Fibroblast of lung (primary cell): ENCODE measurements at regions not wholly inside any gene's neighbourhood (a gene's known extent, or its start where the extent isn't known, plus 50 kb on each side); places are given as distances from the start of the nearest gene placed in this dataset.

Source experiments
- DNase-seq, 2 donors: peaks; one replicate each; pipeline versions ENCODE4 v3.0.0 to v3.0.0-alpha.2; 2010; ENCODE audit warnings: low read depth in 2 of 2
- H2AFZ ChIP-seq: 2 replicates; pipeline ENCODE4 v1.5.1; 2012; ENCODE audit warnings: low read length, control low read depth, inconsistent platforms
- H3K27ac ChIP-seq: 2 replicates; pipeline ENCODE4 v1.5.1; 2011; ENCODE audit warnings: low read length, control low read depth; ENCODE audit not compliant: insufficient read depth
- H3K27me3 ChIP-seq: 2 replicates; pipeline ENCODE4 v1.5.1; 2011; ENCODE audit warnings: mild to moderate bottlenecking, low read length; ENCODE audit not compliant: control insufficient read depth, insufficient read depth
- H3K36me3 ChIP-seq: 2 replicates; pipeline ENCODE4 v1.5.1; 2011; ENCODE audit warnings: low read length; ENCODE audit not compliant: control insufficient read depth, insufficient read depth
- H3K4me1 ChIP-seq: 2 replicates; pipeline ENCODE4 v1.5.1; 2011; ENCODE audit warnings: low read length; ENCODE audit not compliant: control insufficient read depth, insufficient read depth; ENCODE audit errors: extremely low read depth
- H3K4me2 ChIP-seq: 2 replicates; pipeline ENCODE4 v1.5.1; 2011; ENCODE audit warnings: low read length, control low read depth; ENCODE audit not compliant: insufficient read depth; ENCODE audit errors: extremely low read depth
- H3K4me3 ChIP-seq, 4 experiments: fragments of 200-600 bp in 1 of 4; sonication (generic) in 1 of 4; replicated peaks in 1 of 4; 2 replicates each; pipeline ENCODE4 v1.5.1; 2011 to 2016; ENCODE audit warnings: low read length in 4 of 4, low read depth in 3 of 4, mild to moderate bottlenecking in 3 of 4, control low read depth in 2 of 4, inconsistent platforms in 1 of 4, mixed read lengths in 1 of 4; ENCODE audit not compliant: insufficient read depth in 1 of 4; ENCODE audit errors: control extremely low read depth in 1 of 4
- H3K79me2 ChIP-seq: 2 replicates; pipeline ENCODE4 v1.5.1; 2012; ENCODE audit warnings: mild to moderate bottlenecking, low read length, inconsistent platforms; ENCODE audit not compliant: control insufficient read depth, insufficient read depth
- H3K9ac ChIP-seq: 2 replicates; pipeline ENCODE4 v1.5.1; 2011; ENCODE audit warnings: mild to moderate bottlenecking, low read length, control low read depth; ENCODE audit not compliant: insufficient read depth
- H3K9me3 ChIP-seq: 2 replicates; pipeline ENCODE4 v1.5.1; 2012; ENCODE audit warnings: low read depth, low read length; ENCODE audit not compliant: control insufficient read depth, insufficient read depth
- H4K20me1 ChIP-seq: 2 replicates; pipeline ENCODE4 v1.5.1; 2011; ENCODE audit warnings: low read length; ENCODE audit not compliant: control insufficient read depth, insufficient read depth; ENCODE audit errors: extremely low read depth
- EZH2 ChIP-seq: IDR thresholded peaks from 2 replicates; pipeline ENCODE4 v1.5.1; 2012; ENCODE audit warnings: low read length, control low read depth, mild to moderate bottlenecking; ENCODE audit errors: missing control alignments
- TF ChIP-seq, protein P1 (sequence below), 2 donors: IDR thresholded peaks in 1 of 2; conservative IDR thresholded peaks in 1 of 2; 1 replicate in 1 of 2; 2 replicates in 1 of 2; pipeline ENCODE4 v1.5.1; 2011 to 2012; ENCODE audit warnings: low read length in 2 of 2, control low read depth in 1 of 2, inconsistent platforms in 1 of 2, low read depth in 1 of 2, mild to moderate bottlenecking in 1 of 2

DNA sequence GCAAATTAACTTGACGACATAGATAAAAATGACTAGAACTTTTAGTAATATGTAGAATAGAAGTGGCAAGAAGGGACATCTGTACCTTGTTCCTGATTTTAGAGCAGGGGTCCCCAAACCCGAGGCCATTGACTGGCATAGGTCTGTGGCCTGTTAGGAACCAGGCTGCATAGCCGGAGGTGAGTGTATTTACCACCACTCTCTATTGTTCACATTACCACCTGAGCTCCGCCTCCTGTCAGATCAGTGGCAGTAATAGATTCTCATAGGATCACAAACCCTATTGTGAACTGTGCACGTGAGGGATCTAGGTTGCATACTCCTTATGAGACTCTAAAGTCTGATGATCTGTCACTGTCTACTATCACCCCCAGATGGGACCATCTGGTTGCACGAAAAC is 113.6 kb upstream of the AVPR1A start:
- no peak for DNase-seq
- no peaks in the 10 kb centered on the region for H3K9me3 ChIP-seq
- no peak overlapping the region for H3K9ac ChIP-seq
- no peaks in the 10 kb centered on the region for H4K20me1 ChIP-seq
- H2AFZ ChIP-seq: no peak overlapping the region
- no peaks in the 10 kb centered on the region for H3K36me3 ChIP-seq
- no peaks in the 10 kb centered on the region for H3K4me1 ChIP-seq
- H3K4me3 ChIP-seq: no peak overlapping the region
- H3K27me3 ChIP-seq: no peaks in the 10 kb centered on the region
- no peak overlapping the region for H3K4me2 ChIP-seq
- H3K27ac ChIP-seq: no peak overlapping the region
- no peaks in the 10 kb centered on the region for H3K79me2 ChIP-seq
- no peak for TF ChIP-seq EZH2
- TF ChIP-seq, protein P1, sequence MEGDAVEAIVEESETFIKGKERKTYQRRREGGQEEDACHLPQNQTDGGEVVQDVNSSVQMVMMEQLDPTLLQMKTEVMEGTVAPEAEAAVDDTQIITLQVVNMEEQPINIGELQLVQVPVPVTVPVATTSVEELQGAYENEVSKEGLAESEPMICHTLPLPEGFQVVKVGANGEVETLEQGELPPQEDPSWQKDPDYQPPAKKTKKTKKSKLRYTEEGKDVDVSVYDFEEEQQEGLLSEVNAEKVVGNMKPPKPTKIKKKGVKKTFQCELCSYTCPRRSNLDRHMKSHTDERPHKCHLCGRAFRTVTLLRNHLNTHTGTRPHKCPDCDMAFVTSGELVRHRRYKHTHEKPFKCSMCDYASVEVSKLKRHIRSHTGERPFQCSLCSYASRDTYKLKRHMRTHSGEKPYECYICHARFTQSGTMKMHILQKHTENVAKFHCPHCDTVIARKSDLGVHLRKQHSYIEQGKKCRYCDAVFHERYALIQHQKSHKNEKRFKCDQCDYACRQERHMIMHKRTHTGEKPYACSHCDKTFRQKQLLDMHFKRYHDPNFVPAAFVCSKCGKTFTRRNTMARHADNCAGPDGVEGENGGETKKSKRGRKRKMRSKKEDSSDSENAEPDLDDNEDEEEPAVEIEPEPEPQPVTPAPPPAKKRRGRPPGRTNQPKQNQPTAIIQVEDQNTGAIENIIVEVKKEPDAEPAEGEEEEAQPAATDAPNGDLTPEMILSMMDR (conservative IDR thresholded peaks at IDR 0.05 in 1 of 2, IDR thresholded peaks at IDR 0.05 in 1 of 2; ENCODE audit: low read depth in 1 of 2, low read length in 2 of 2): no peak

DNA sequence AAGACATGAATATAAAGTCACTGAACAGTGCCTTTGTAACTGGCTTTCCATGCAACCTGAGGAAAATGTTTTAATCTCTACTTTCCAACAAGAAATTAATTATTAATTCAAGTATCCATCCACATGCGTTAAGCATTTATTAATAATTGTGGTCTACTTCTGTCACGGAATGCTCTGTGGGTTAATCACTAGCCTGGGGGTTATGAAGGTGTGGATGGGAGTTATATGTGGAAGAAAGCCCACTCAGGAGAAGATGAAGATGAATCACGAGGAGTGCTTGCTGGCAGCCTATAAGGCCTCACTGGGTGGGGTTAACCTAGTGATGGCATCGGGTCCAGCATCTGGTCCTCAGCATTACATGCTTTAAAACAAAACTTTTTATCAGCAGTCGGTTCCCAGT is 99.5 kb upstream of the AVPR1A start:
- no peaks in the 10 kb centered on the region for H3K27me3 ChIP-seq
- H3K9me3 ChIP-seq: no peaks in the 10 kb centered on the region
- no peak for TF ChIP-seq EZH2
- TF ChIP-seq, protein P1 (conservative IDR thresholded peaks at IDR 0.05 in 1 of 2, IDR thresholded peaks at IDR 0.05 in 1 of 2; ENCODE audit: low read depth in 1 of 2, low read length in 2 of 2): no peak
- no peaks in the 10 kb centered on the region for H4K20me1 ChIP-seq
- DNase-seq: no peak
- no peaks in the 10 kb centered on the region for H3K4me1 ChIP-seq
- no peak overlapping the region for H3K4me3 ChIP-seq
- no peaks in the 10 kb centered on the region for H3K79me2 ChIP-seq
- no peak overlapping the region for H3K27ac ChIP-seq
- no peak overlapping the region for H3K4me2 ChIP-seq
- no peaks in the 10 kb centered on the region for H3K36me3 ChIP-seq
- H3K9ac ChIP-seq: no peak overlapping the region
- no peak overlapping the region for H2AFZ ChIP-seq

DNA sequence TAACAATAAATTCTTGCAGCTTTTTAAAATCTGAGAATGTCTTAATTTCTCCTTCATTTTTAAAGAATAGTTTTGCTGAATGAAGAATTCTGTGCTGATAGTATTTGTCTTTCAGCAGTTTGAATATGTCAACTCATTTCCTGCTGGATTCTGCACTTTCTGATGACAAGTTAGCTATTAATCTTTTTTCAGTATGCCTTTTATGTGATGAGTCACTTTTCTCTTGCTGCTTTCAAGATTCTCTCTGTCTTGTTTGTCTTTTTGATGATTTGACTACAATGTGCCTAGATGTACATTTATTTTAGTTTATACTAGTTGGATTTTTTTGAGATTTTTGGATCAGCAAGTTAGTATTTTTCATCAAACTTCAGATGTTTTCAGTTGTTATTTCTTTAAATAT is 87.9 kb upstream of the AVPR1A start:
- no peak for TF ChIP-seq EZH2
- TF ChIP-seq, protein P1 (conservative IDR thresholded peaks at IDR 0.05 in 1 of 2, IDR thresholded peaks at IDR 0.05 in 1 of 2; ENCODE audit: low read depth in 1 of 2, low read length in 2 of 2): no peak
- no peak overlapping the region for H3K9ac ChIP-seq
- no peaks in the 10 kb centered on the region for H3K27me3 ChIP-seq
- H3K4me2 ChIP-seq: no peak overlapping the region
- no peaks in the 10 kb centered on the region for H3K4me1 ChIP-seq
- H2AFZ ChIP-seq: no peak overlapping the region
- H3K27ac ChIP-seq: no peak overlapping the region
- H3K9me3 ChIP-seq: no peaks in the 10 kb centered on the region
- H3K36me3 ChIP-seq: no peaks in the 10 kb centered on the region
- no peaks in the 10 kb centered on the region for H4K20me1 ChIP-seq
- H3K4me3 ChIP-seq: no peak overlapping the region
- no peak for DNase-seq
- no peaks in the 10 kb centered on the region for H3K79me2 ChIP-seq
